Activated T-cell treated with anti-CD3 and anti-CD28 coated beads, Interleukin-2, amount 50 U/mL, for 24 hours (primary cell): ENCODE measurements at regions not wholly inside any gene's neighbourhood (a gene's known extent, or its start where the extent isn't known, plus 50 kb on each side); places are given as distances from the start of the nearest gene placed in this dataset.

Experiments used
- DNase-seq: peaks from one replicate; pipeline ENCODE4 v3.0.0-alpha.2; 2020
- H3K27ac Mint-ChIP-seq: 2 replicates; pipeline ENCODE4 v1.8.0; 2020; ENCODE audit warnings: mild to moderate bottlenecking, mixed read lengths
- H3K27me3 Mint-ChIP-seq: 2 replicates; pipeline ENCODE4 v1.8.0; 2020; ENCODE audit warnings: mixed read lengths
- H3K36me3 Mint-ChIP-seq: 2 replicates; pipeline ENCODE4 v1.8.0; 2020; ENCODE audit warnings: low read depth, mixed read lengths
- H3K4me1 Mint-ChIP-seq: 2 replicates; pipeline ENCODE4 v1.8.0; 2020; ENCODE audit warnings: low read depth, mixed read lengths
- H3K4me3 Mint-ChIP-seq: 2 replicates; pipeline ENCODE4 v1.8.0; 2020; ENCODE audit warnings: mild to moderate bottlenecking, moderate library complexity, mixed read lengths
- H3K9me3 Mint-ChIP-seq: 2 replicates; pipeline ENCODE4 v1.8.0; 2020; ENCODE audit warnings: mixed read lengths

GRCh38 chr13:83825676-83826075, 56.6 kb downstream of the SLITRK1 start:
- H3K4me1 Mint-ChIP-seq = no peaks in the 10 kb centered on the region
- no peak overlapping the region for H3K27ac Mint-ChIP-seq
- no peak for DNase-seq
- no peak overlapping the region for H3K4me3 Mint-ChIP-seq
- H3K36me3 Mint-ChIP-seq = no peaks in the 10 kb centered on the region
- H3K27me3 Mint-ChIP-seq = no peaks in the 10 kb centered on the region
- no peaks in the 10 kb centered on the region for H3K9me3 Mint-ChIP-seq

- H3K4me1 Mint-ChIP-seq = no peaks in the 10 kb centered on the region
- H3K36me3 Mint-ChIP-seq = no peaks in the 10 kb centered on the region
- no peaks in the 10 kb centered on the region for H3K9me3 Mint-ChIP-seq
- H3K27ac Mint-ChIP-seq = no peak overlapping the region
- no peak overlapping the region for H3K4me3 Mint-ChIP-seq
- no peak for DNase-seq
- H3K27me3 Mint-ChIP-seq = no peaks in the 10 kb centered on the region
Observed at GRCh38 chr13:83824560-83824959, 57.7 kb downstream of the SLITRK1 start.

- H3K4me1 Mint-ChIP-seq = no peaks in the 10 kb centered on the region
- no peak overlapping the region for H3K4me3 Mint-ChIP-seq
- H3K27ac Mint-ChIP-seq = no peak overlapping the region
- no peaks in the 10 kb centered on the region for H3K9me3 Mint-ChIP-seq
- H3K36me3 Mint-ChIP-seq = no peaks in the 10 kb centered on the region
- DNase-seq = no peak
- H3K27me3 Mint-ChIP-seq = no peaks in the 10 kb centered on the region
Observed at GRCh38 chr13:83824120-83824519, 58.2 kb downstream of the SLITRK1 start.

- no peak overlapping the region for H3K27ac Mint-ChIP-seq
- no peaks in the 10 kb centered on the region for H3K9me3 Mint-ChIP-seq
- H3K36me3 Mint-ChIP-seq = no peaks in the 10 kb centered on the region
- no peaks in the 10 kb centered on the region for H3K27me3 Mint-ChIP-seq
- H3K4me1 Mint-ChIP-seq = no peaks in the 10 kb centered on the region
- no peak overlapping the region for H3K4me3 Mint-ChIP-seq
- DNase-seq = no peak
Observed at GRCh38 chr13:83819611-83820010, 62.7 kb downstream of the SLITRK1 start.

GRCh38 chr13:83819156-83819555, 63.1 kb downstream of the SLITRK1 start:
- Mint-ChIP-seq H3K27ac (no peak overlapping the region), H3K4me1 (no peaks in the 10 kb centered on the region), H3K36me3 (no peaks in the 10 kb centered on the region), H3K27me3 (no peaks in the 10 kb centered on the region), H3K9me3 (no peaks in the 10 kb centered on the region), H3K4me3 (no peak overlapping the region)
- no peak for DNase-seq

- no peak for DNase-seq
- H3K4me1 Mint-ChIP-seq = no peaks in the 10 kb centered on the region
- no peaks in the 10 kb centered on the region for H3K36me3 Mint-ChIP-seq
- no peak overlapping the region for H3K4me3 Mint-ChIP-seq
- no peaks in the 10 kb centered on the region for H3K9me3 Mint-ChIP-seq
- no peaks in the 10 kb centered on the region for H3K27me3 Mint-ChIP-seq
- H3K27ac Mint-ChIP-seq = no peak overlapping the region
Observed at GRCh38 chr13:83816081-83816480, 66.2 kb downstream of the SLITRK1 start.

- Mint-ChIP-seq H3K4me1 (no peaks in the 10 kb centered on the region), H3K27ac (no peak overlapping the region), H3K4me3 (no peak overlapping the region), H3K36me3 (no peaks in the 10 kb centered on the region), H3K9me3 (no peaks in the 10 kb centered on the region), H3K27me3 (no peaks in the 10 kb centered on the region)
- DNase-seq = no peak
Observed at GRCh38 chr13:83815598-83815997, 66.7 kb downstream of the SLITRK1 start.

GRCh38 chr13:83810136-83810535, 72.1 kb downstream of the SLITRK1 start:
- H3K27ac Mint-ChIP-seq = no peak overlapping the region
- H3K9me3 Mint-ChIP-seq = no peaks in the 10 kb centered on the region
- no peaks in the 10 kb centered on the region for H3K36me3 Mint-ChIP-seq

GRCh38 chr13:83804356-83804962, 77.8 kb downstream of the SLITRK1 start:
- Mint-ChIP-seq H3K4me1 (no peaks in the 10 kb centered on the region), H3K9me3 (no peaks in the 10 kb centered on the region), H3K36me3 (no peaks in the 10 kb centered on the region), H3K27ac (no peak overlapping the region), H3K27me3 (no peaks in the 10 kb centered on the region), H3K4me3 (no peak overlapping the region)
- no peak for DNase-seq

More at GRCh38 chr13:83810136-83810535, 72.1 kb downstream of the SLITRK1 start:
- no peaks in the 10 kb centered on the region for H3K27me3 Mint-ChIP-seq
- no peak for DNase-seq
- no peak overlapping the region for H3K4me3 Mint-ChIP-seq
- no peaks in the 10 kb centered on the region for H3K4me1 Mint-ChIP-seq

- Mint-ChIP-seq H3K27me3 (no peaks in the 10 kb centered on the region), H3K4me3 (no peak overlapping the region), H3K9me3 (no peaks in the 10 kb centered on the region), H3K27ac (no peak overlapping the region), H3K36me3 (no peaks in the 10 kb centered on the region), H3K4me1 (no peaks in the 10 kb centered on the region)
- no peak for DNase-seq
Observed at GRCh38 chr13:83798731-83799130, 83.5 kb downstream of the SLITRK1 start.

- Mint-ChIP-seq H3K27me3 (no peaks in the 10 kb centered on the region), H3K36me3 (no peaks in the 10 kb centered on the region), H3K4me3 (no peak overlapping the region), H3K9me3 (no peaks in the 10 kb centered on the region), H3K27ac (no peak overlapping the region), H3K4me1 (no peaks in the 10 kb centered on the region)
- DNase-seq = no peak
Observed at GRCh38 chr13:83796364-83796763, 85.9 kb downstream of the SLITRK1 start.

- H3K36me3 Mint-ChIP-seq = no peaks in the 10 kb centered on the region
- H3K9me3 Mint-ChIP-seq = no peaks in the 10 kb centered on the region
- H3K4me1 Mint-ChIP-seq = no peaks in the 10 kb centered on the region
- no peak overlapping the region for H3K27ac Mint-ChIP-seq
- DNase-seq = no peak
- no peaks in the 10 kb centered on the region for H3K27me3 Mint-ChIP-seq
- no peak overlapping the region for H3K4me3 Mint-ChIP-seq
Observed at GRCh38 chr13:83794583-83794982, 87.7 kb downstream of the SLITRK1 start.

- no peak overlapping the region for H3K4me3 Mint-ChIP-seq
- H3K27ac Mint-ChIP-seq = no peak overlapping the region
- no peaks in the 10 kb centered on the region for H3K27me3 Mint-ChIP-seq
- DNase-seq = no peak
- no peaks in the 10 kb centered on the region for H3K4me1 Mint-ChIP-seq
- H3K36me3 Mint-ChIP-seq = no peaks in the 10 kb centered on the region
- H3K9me3 Mint-ChIP-seq = no peaks in the 10 kb centered on the region
Observed at GRCh38 chr13:83780227-83780626, 102.0 kb downstream of the SLITRK1 start.

GRCh38 chr13:83773961-83774360, 108.3 kb downstream of the SLITRK1 start:
- Mint-ChIP-seq H3K4me1 (no peaks in the 10 kb centered on the region), H3K36me3 (no peaks in the 10 kb centered on the region), H3K4me3 (no peak overlapping the region), H3K27me3 (no peaks in the 10 kb centered on the region), H3K27ac (no peak overlapping the region), H3K9me3 (peaks cover 3% of the 10 kb centered on the region)
- no peak for DNase-seq

GRCh38 chr13:83765796-83766195, 116.5 kb downstream of the SLITRK1 start:
- no peaks in the 10 kb centered on the region for H3K27me3 Mint-ChIP-seq
- H3K4me3 Mint-ChIP-seq = no peak overlapping the region
- H3K9me3 Mint-ChIP-seq = peaks cover 4% of the 10 kb centered on the region
- no peak for DNase-seq
- no peaks in the 10 kb centered on the region for H3K36me3 Mint-ChIP-seq
- H3K4me1 Mint-ChIP-seq = no peaks in the 10 kb centered on the region
- H3K27ac Mint-ChIP-seq = no peak overlapping the region

- no peaks in the 10 kb centered on the region for H3K27me3 Mint-ChIP-seq
- no peak overlapping the region for H3K4me3 Mint-ChIP-seq
- no peaks in the 10 kb centered on the region for H3K36me3 Mint-ChIP-seq
- no peaks in the 10 kb centered on the region for H3K4me1 Mint-ChIP-seq
- H3K27ac Mint-ChIP-seq = no peak overlapping the region
- peaks cover 14% of the 10 kb centered on the region for H3K9me3 Mint-ChIP-seq
- no peak for DNase-seq
Observed at GRCh38 chr13:83761631-83762030, 120.6 kb downstream of the SLITRK1 start.
